T-cell (primary cell): ENCODE measurements at regions not wholly inside any gene's neighbourhood (a gene's known extent, or its start where the extent isn't known, plus 50 kb on each side); places are given as distances from the start of the nearest gene placed in this dataset.

Experiments used
- ATAC-seq, 4 experiments: fragments of 200-7000 bp in 3 of 4; fragments of 150-1000 bp in 1 of 4; cut with Tn5 transposase; replicated peaks in 1 of 4; 1 replicate in 3 of 4; 2 replicates in 1 of 4; pipeline ENCODE4 v1.10.0; 2021; ENCODE audit warnings: moderate library complexity in 3 of 4, mild to moderate bottlenecking in 2 of 4, moderate number of reproducible peaks in 1 of 4
- CTCF ChIA-PET, 2 donors: fragments of 300-600 bp; sonication (Branson Sonifier 250); formaldehyde crosslinking; loops; one replicate each; lab custom pipeline; 2022; ENCODE audit warnings: antibody characterized with exemption in 2 of 2; lab: Charles Lee
- POLR2A ChIA-PET, 2 donors: fragments of 300-600 bp; sonication (Branson Sonifier 250); formaldehyde crosslinking; loops; one replicate each; lab custom pipeline; 2022; ENCODE audit warnings: antibody characterized with exemption in 2 of 2; lab: Charles Lee
- DNase-seq, 35 experiments: peaks; one replicate each; pipeline versions ENCODE4 v3.0.0 to v3.0.0-alpha.2; 2013 to 2023
- H3K27ac ChIP-seq: one replicate; pipeline ENCODE4 v1.5.1; 2013; ENCODE audit warnings: low read length
- H3K27me3 ChIP-seq, 2 experiments: replicated peaks in 1 of 2; 1 replicate in 1 of 2; 2 replicates in 1 of 2; pipeline versions ENCODE4 v1.6.1 to v1.7.0; 2013; ENCODE audit warnings: low read length in 1 of 2, mixed read lengths in 1 of 2; ENCODE audit not compliant: control insufficient read depth in 2 of 2, insufficient read depth in 2 of 2; ENCODE audit errors: extremely low read depth in 1 of 2
- H3K36me3 ChIP-seq, 2 donors: 1 replicate in 1 of 2; 2 replicates in 1 of 2; pipeline versions ENCODE4 v1.6.1 to v1.7.0; 2013; ENCODE audit warnings: low read length in 1 of 2; ENCODE audit not compliant: control insufficient read depth in 2 of 2, insufficient read depth in 1 of 2; ENCODE audit errors: extremely low read depth in 1 of 2
- H3K4me1 ChIP-seq, 2 experiments: 1 replicate in 1 of 2; 2 replicates in 1 of 2; pipeline versions ENCODE4 v1.6.1 to v1.7.0; 2013; ENCODE audit warnings: low read length in 2 of 2, mixed read lengths in 1 of 2; ENCODE audit not compliant: insufficient read depth in 2 of 2, control insufficient read depth in 1 of 2; ENCODE audit errors: extremely low read depth in 1 of 2
- H3K4me3 ChIP-seq, 2 donors: 1 replicate in 1 of 2; 2 replicates in 1 of 2; pipeline versions ENCODE4 v1.5.1 to v1.7.0; 2013; ENCODE audit warnings: mild to moderate bottlenecking in 2 of 2, low read length in 1 of 2, moderate library complexity in 1 of 2; ENCODE audit not compliant: control insufficient read depth in 1 of 2; ENCODE audit errors: extremely low read depth in 1 of 2
- H3K9me3 ChIP-seq: 2 replicates; pipeline ENCODE4 v1.7.0; 2013
- H3K27ac Mint-ChIP-seq, 2 donors: one replicate each; pipeline ENCODE4 v1.8.0; 2020 to 2021; ENCODE audit warnings: mild to moderate bottlenecking in 2 of 2, mixed read lengths in 2 of 2
- H3K27me3 Mint-ChIP-seq, 2 donors: one replicate each; pipeline ENCODE4 v1.8.0; 2021 to 2022; ENCODE audit warnings: mixed read lengths in 2 of 2
- H3K36me3 Mint-ChIP-seq: one replicate; pipeline ENCODE4 v1.8.0; 2021; ENCODE audit warnings: mixed read lengths
- H3K4me1 Mint-ChIP-seq, 3 donors: one replicate each; pipeline ENCODE4 v1.8.0; 2020 to 2022; ENCODE audit warnings: mixed read lengths in 3 of 3, mild to moderate bottlenecking in 1 of 3
- H3K4me3 Mint-ChIP-seq, 3 donors: one replicate each; pipeline ENCODE4 v1.8.0; 2020 to 2022; ENCODE audit warnings: mild to moderate bottlenecking in 3 of 3, mixed read lengths in 3 of 3, moderate library complexity in 3 of 3
- H3K9me3 Mint-ChIP-seq, 3 donors: one replicate each; pipeline ENCODE4 v1.8.0; 2020 to 2022; ENCODE audit warnings: mixed read lengths in 3 of 3
- WGBS: methylation state at CpG from one replicate; pipeline ENCODE4 v1.1.5; 2013; ENCODE audit warnings: missing lambda C conversion rate; ENCODE audit not compliant: insufficient coverage; 5-methylcytosine and 5-hydroxymethylcytosine counted together

GRCh38 chr7:340979-341694, 51.2 kb downstream of the FOXL3 start:
- peaks cover 0 to 3% of the 10 kb centered on the region in 2 donors for H3K27me3 Mint-ChIP-seq
- H3K4me3 Mint-ChIP-seq = no peak overlapping the region
- H3K36me3 Mint-ChIP-seq = no peaks in the 10 kb centered on the region
- peaks cover 6 to 16% of the 10 kb centered on the region in 2 experiments for H3K4me1 ChIP-seq
- ChIA-PET CTCF (no interaction called here), POLR2A (no interaction called here)
- no peak overlapping the region for H3K4me3 ChIP-seq
- H3K27ac ChIP-seq = no peak overlapping the region
- peaks cover 0 to 3% (median 0%) of the 10 kb centered on the region in 3 donors for H3K9me3 Mint-ChIP-seq
- no peak overlapping the region for H3K27ac Mint-ChIP-seq
- no peaks in the 10 kb centered on the region for H3K36me3 ChIP-seq
- DNase-seq (no peak), ATAC-seq (no peak)
- peaks cover 3 to 20% (median 3%) of the 10 kb centered on the region in 3 donors for H3K4me1 Mint-ChIP-seq
- no peaks in the 10 kb centered on the region for H3K9me3 ChIP-seq
- WGBS = 80% methylated on average over 27 of the region's 30 CpGs
- H3K27me3 ChIP-seq = peaks cover 0 to 20% of the 10 kb centered on the region in 2 experiments

GRCh38 chr7:341841-342638, 52.1 kb downstream of the FOXL3 start:
- Mint-ChIP-seq H3K9me3 (peaks cover 0 to 3% (median 0%) of the 10 kb centered on the region in 3 donors), H3K27me3 (peaks cover 0 to 3% of the 10 kb centered on the region in 2 donors), H3K4me1 (peaks cover 3 to 18% (median 3%) of the 10 kb centered on the region in 3 donors), H3K27ac (no peak overlapping the region), H3K4me3 (no peak overlapping the region), H3K36me3 (no peaks in the 10 kb centered on the region)
- CTCF ChIA-PET = interaction anchor here (0.6 to 0.7 kb wide), 2 partner anchors 471 to 532 kb away, joined by 3 to 10 read pairs; no protein-coding TSS in a partner anchor
- DNase-seq (no peak), ATAC-seq (no peak)
- Histone ChIP-seq H3K9me3 (no peaks in the 10 kb centered on the region), H3K36me3 (no peaks in the 10 kb centered on the region), H3K4me3 (no peak overlapping the region), H3K4me1 (peaks cover 4 to 13% of the 10 kb centered on the region in 2 experiments), H3K27ac (no peak overlapping the region), H3K27me3 (peaks cover 0 to 20% of the 10 kb centered on the region in 2 experiments)
- 85% methylated on average over 27 of the region's 27 CpGs for WGBS
- POLR2A ChIA-PET = no interaction called here

- H3K36me3 Mint-ChIP-seq = no peaks in the 10 kb centered on the region
- H3K9me3 Mint-ChIP-seq = peaks cover 0 to 8% (median 0%) of the 10 kb centered on the region in 3 donors
- peaks cover 0 to 3% of the 10 kb centered on the region in 2 donors for H3K27me3 Mint-ChIP-seq
- 84% methylated on average over 8 of the region's 10 CpGs for WGBS
- ChIA-PET CTCF (no interaction called here), POLR2A (interaction anchor here in 1 of 2 donors (0.6 kb wide), 1 partner anchor 405 kb away, joined by 4 read pairs; no protein-coding TSS in a partner anchor)
- H3K9me3 ChIP-seq = no peaks in the 10 kb centered on the region
- peaks cover 0 to 11% (median 0%) of the 10 kb centered on the region in 3 donors for H3K4me1 Mint-ChIP-seq
- H3K27me3 ChIP-seq = peaks cover 0 to 20% of the 10 kb centered on the region in 2 experiments
- peaks cover under 1 to 6% of the 10 kb centered on the region in 2 experiments for H3K4me1 ChIP-seq
- peaks cover 0 to 2% of the 10 kb centered on the region in 2 donors for H3K36me3 ChIP-seq
- no peak for DNase-seq
- no peak overlapping the region for H3K4me3 Mint-ChIP-seq
- H3K27ac ChIP-seq = no peak overlapping the region
- ATAC-seq = no peak
- H3K27ac Mint-ChIP-seq = no peak overlapping the region
- no peak overlapping the region for H3K4me3 ChIP-seq
Observed at GRCh38 chr7:342681-343216, 52.8 kb downstream of the FOXL3 start.

GRCh38 chr7:343227-343822, 53.4 kb downstream of the FOXL3 start:
- Mint-ChIP-seq H3K27ac (no peak overlapping the region), H3K4me3 (no peak overlapping the region), H3K4me1 (peaks cover 0 to 11% (median 0%) of the 10 kb centered on the region in 3 donors), H3K36me3 (no peaks in the 10 kb centered on the region), H3K9me3 (peaks cover 0 to 8% (median 0%) of the 10 kb centered on the region in 3 donors), H3K27me3 (peaks cover 0 to 3% of the 10 kb centered on the region in 2 donors)
- ChIA-PET CTCF (no interaction called here), POLR2A (interaction anchor here in 1 of 2 donors (0.6 kb wide), 1 partner anchor 404 kb away, joined by 4 read pairs; no protein-coding TSS in a partner anchor)
- Histone ChIP-seq H3K27me3 (peaks cover 0 to 18% of the 10 kb centered on the region in 2 experiments), H3K4me3 (no peak overlapping the region), H3K4me1 (peaks cover 0 to 5% of the 10 kb centered on the region in 2 experiments), H3K36me3 (peaks cover 0 to 4% of the 10 kb centered on the region in 2 donors), H3K27ac (no peak overlapping the region), H3K9me3 (no peaks in the 10 kb centered on the region)
- no peak for ATAC-seq
- 78% methylated on average over 32 of the region's 33 CpGs for WGBS
- DNase-seq = no peak

- H3K27ac ChIP-seq = no peak overlapping the region
- ChIA-PET POLR2A (no interaction called here), CTCF (interaction anchor here in 1 of 2 donors (0.5 kb wide), 1 partner anchor 11 kb away, joined by 3 read pairs; no protein-coding TSS in a partner anchor)
- Mint-ChIP-seq H3K27me3 (peaks cover 0 to 3% of the 10 kb centered on the region in 2 donors), H3K4me3 (no peak overlapping the region), H3K27ac (no peak overlapping the region), H3K36me3 (peaks cover 5% of the 10 kb centered on the region), H3K9me3 (peaks cover 0 to 8% (median 0%) of the 10 kb centered on the region in 3 donors), H3K4me1 (peaks cover 0 to 11% (median 3%) of the 10 kb centered on the region in 3 donors)
- DNase-seq (no peak), ATAC-seq (no peak)
- no peaks in the 10 kb centered on the region for H3K9me3 ChIP-seq
- peaks cover 0 to 5% of the 10 kb centered on the region in 2 experiments for H3K4me1 ChIP-seq
- 93% methylated on average over 25 of the region's 25 CpGs for WGBS
- H3K4me3 ChIP-seq = no peak overlapping the region
- H3K36me3 ChIP-seq = peaks cover 0 to 4% of the 10 kb centered on the region in 2 donors
- peaks cover 0 to 13% of the 10 kb centered on the region in 2 experiments for H3K27me3 ChIP-seq
Observed at GRCh38 chr7:343864-344607, 54.1 kb downstream of the FOXL3 start.
